ENCODE measurements at regions not wholly inside any gene's neighbourhood (a gene's known extent, or its start where the extent isn't known, plus 50 kb on each side); places are given as distances from the start of the nearest gene placed in this dataset.

DNA sequence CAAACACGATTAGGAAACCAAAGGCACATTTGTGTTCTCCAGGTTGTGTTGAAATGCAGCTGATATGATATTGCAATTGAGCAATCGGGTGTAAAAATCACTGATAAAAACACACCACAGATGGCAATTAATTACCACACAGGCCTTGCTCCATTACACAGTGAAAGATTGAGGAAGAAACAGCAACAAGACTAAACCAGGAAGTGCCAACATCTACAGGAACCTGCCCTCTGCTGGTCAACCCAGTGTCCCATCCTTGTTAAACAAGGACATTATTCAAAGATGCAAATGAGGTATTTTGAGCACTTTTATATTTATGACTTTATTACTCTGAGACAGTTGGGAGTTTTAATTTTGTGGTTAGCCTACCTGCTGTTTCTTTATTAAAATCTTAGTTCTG, 765.6 kb upstream of the GHITM start:
- TF ChIP-seq POLR2A (IDR thresholded peaks at IDR 0.05; ENCODE audit: control extremely low read depth in 1 of 2, low read depth in 2 of 2, low read length in 2 of 2) = no peak
- TF ChIP-seq CTCF (IDR thresholded peaks at IDR 0.05; ENCODE audit: control extremely low read depth in 1 of 3, insufficient read depth in 1 of 3, low read depth in 1 of 3, low read length in 3 of 3) = peak; percentile 30 to 73 (median 56)
